GM21447 (cell line): ENCODE measurements at regions not wholly inside any gene's neighbourhood (a gene's known extent, or its start where the extent isn't known, plus 50 kb on each side); places are given as distances from the start of the nearest gene placed in this dataset.

Experiments
- ATAC-seq: cut with Tn5 transposase; IDR thresholded peaks from one replicate; pipeline ENCODE4 v1.9.1; 2021; ENCODE audit not compliant: unreplicated experiment

DNA sequence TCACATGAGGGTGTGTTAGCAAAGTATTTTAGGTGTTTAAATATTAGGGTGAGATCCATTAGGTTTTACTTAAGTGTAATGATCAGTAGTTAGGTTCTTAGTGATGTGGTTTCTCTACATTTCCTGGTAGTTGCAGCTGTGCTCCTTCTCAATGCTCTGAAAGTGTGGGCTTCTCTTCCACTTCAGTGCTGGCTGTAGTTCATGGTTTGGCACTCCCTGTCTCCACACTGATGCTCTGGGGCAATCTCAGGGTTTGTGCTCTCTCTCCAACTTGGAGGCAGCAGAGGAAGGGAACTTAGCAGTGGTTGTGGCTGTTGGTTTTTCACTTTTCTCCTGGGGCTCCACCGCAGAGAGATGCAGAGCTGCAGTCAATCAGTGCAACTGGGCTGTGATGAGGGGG is 507.5 kb downstream of the TMEM232 start:
- ATAC-seq, result no peak

DNA sequence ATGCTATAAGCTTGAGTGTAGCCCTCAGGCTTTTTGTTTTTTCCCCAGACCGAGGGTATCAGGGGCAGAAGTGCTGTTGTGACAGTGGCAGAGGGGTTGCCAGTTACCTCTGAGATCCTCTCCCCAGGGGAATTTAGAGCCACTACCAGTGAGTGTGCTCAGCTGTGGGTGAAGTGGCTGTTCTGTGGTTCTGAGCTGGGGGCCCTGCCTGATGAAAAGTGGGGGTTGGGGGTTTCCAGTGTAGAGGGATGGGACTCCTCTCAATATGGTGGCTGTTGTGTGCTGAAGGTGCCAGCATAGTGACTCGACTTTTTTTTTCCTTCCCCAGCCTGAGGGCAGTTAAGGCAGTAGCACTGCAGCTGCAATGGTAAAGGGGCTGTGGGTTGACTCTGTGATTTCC is 506.7 kb downstream of the TMEM232 start:
- ATAC-seq, result no peak

DNA sequence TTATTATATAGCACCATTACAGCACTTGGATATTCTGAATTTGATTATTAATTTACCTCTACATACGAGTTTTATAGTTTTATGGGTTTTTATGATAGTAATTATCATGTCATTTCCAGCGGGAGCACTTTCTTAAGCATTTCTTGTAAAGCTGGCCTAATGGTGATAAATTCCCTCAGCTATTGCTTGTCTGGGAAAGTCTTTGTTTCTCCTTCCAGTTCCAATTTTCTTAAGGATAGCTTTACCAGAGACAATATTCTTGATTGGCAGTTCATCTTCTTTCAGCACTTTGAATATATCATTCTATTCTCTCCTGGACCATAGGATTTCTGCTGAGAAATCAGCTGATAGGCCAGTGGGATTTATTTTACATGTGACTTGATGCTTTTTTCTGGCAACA is 505.4 kb downstream of the TMEM232 start:
- no peak for ATAC-seq

DNA sequence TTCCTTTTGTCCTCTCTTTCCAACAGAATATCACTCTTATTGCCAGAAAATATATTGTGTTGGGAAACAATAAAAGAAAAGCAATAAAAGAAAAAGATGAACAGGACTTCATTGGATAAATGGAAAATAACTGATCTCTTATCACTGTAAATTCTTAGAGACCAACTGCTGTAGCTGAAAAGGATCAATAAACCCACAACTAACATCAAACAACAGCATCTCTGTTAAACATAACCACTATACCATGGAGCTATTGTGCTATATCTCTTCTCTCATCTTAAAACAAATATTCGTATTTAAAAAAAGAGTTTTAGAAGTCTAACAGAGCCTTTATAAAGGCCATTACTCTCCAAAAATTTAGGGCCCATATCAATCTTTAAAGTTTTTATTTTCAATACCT is 502.4 kb downstream of the TMEM232 start:
- ATAC-seq, result no peak

DNA sequence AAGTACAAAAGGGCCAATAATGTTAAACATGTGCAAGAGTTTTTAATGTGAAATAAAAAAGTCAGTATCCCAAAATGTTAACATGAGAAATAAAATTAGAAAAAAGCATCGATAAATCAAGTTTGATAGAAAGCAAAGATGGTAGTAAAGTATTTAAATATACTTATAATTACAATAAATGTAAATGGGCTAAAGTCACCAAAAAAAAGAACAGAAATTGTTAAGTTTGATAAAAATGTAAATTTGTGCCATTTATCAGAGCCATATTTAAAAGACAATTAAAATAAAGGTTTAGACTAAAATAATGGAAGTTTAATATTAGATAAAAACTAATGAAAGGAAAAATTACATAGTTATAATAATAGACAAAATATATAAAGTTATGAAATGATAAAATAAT is 500.5 kb downstream of the TMEM232 start:
- no peak for ATAC-seq

DNA sequence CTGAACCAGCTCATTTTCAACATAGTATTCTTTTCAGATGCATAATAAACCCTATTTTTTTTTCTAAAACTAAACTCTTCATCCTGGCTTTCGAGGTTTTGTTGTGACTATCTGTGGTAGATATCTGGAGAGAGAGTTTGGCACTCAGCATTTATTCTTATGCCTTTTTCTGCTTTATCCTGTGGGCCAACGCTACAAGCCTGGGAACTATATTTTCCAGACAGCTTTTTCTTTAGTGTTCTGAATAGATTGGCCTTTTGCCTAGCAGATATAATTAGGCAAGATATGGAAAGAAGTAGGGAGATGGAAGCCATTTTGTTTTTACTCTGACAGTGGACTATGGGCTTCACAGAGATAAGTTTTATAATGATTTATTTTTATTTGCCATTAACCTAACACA is 486.7 kb downstream of the TMEM232 start:
- no peak for ATAC-seq

DNA sequence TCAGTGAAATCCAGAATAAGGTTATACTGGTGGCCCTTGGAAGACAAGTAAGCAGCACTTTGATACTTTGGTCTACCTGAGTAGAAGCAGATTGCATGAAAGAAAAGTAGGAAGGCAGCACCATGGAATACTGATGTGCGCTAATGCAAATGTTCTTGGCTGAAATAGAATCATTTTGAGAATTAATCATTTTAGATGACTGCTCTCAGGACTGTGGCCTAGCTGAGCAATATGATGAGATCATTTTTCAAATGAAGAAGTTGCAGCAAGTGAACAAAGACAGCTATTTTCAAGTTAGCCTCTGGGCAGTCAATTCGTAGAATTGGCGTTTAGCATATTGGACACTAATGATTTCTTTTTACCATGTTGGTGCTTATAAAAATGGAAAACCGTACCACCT is 483.5 kb downstream of the TMEM232 start:
- ATAC-seq, result no peak

DNA sequence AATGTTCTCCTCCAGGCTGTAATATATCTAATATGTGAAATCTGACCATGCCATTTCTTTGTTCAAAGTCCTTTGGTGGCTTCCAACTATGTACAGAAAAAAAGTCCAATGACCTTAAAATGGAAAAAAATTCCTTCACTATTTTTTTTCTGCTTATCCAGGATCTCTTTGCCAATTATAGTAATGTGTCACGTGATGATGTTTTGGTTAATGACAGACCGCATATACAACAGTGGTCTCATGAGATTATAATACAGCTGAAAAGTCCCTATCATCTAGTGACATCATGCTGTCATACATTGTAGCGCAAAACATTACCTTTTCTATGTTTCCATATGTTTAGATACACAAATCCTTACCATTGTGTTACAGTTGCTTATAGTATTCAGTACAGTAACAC is 477.6 kb downstream of the TMEM232 start:
- ATAC-seq, result no peak

DNA sequence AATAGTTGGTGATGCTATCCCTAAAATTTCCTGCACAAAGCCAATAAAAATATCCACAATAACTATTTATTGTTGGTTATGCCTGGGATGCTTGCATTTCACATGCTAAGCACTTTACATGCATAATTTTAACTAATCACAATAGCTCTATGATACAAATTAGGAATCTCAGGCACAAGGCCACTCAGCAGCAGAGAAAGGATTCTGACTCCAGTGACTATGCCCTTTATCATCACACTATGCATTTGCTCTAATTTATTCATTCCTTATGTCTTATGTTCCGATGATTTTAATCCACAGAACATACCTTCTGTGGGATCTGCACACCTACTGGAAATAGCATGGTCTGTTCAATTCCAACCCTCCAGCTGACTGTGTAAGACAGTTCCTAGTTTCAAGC is 476.1 kb downstream of the TMEM232 start:
- no peak for ATAC-seq

DNA sequence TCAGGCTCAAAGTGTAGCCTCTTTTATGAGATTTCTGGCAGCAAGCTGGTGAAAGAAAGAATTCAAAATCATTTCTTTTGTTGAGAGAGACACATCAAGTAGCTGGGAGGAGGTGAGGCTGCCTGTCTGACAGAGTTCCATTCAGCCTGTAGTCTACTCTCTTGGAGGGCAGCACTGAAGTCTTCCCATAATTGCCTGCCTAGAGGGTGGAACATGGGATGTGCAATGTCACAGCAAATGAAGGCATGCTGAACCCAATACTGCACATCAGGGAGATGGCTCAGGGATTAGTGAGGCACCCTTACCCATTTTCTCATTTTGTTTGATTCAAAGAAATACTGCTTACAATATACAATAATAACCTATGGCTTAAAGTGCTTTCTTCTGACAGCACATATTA is 475.7 kb downstream of the TMEM232 start:
- ATAC-seq, result no peak

DNA sequence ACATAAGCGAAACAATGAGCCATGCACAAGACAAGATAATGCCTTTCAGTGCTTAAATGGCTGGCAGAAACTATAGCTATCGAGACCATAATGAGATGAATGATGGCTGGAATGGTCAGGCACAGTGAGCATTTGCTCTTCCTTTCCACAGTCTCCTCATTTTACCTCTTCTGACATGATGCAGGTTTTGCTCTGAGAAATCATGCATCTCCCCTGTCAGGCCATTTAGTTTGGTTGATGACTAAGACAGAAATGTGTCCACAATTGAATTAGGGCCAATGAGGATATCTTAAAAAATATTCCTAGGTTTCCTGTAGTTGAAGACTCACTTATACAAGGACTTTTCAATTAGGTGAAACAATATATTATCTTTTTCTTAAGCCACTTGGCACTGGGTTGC is 475.1 kb downstream of the TMEM232 start:
- ATAC-seq, result no peak

DNA sequence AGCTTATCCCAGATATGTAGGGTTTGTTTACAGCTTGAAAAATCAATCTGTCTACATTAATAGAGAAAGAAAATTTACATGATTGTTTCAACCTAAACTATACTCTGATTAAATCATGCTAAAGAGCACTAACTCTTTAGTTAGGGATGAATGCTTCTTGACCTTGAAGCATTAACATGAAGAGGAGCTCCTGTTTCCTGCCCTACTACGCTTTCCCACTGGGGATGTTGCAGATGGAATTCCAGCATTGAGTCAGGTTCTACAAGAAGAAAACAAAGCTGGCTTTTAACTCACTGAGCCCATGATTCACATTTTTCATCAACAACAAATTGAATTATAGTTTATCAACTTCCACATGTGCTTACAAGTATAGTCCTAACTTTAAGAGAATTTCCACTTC is 471.3 kb downstream of the TMEM232 start:
- ATAC-seq, result no peak

DNA sequence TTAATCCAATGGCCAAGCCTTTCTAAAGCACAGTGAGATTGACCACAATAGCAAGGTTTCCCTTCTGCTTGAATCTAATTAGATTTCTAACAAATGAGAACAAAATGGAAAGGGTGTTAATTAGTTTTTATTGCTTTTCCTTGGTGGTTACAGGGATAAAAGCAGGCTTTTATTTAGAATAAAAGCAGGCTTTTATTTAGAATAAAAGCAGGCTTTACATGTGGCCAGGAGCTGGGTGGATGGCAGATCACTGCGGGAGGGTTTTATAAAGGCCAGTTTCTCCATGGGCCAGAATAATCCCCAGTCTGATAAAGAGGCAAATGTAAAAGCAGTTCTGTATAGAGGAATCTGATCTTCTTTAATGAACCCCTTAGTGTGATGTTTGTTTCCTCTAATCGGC is 470.2 kb downstream of the TMEM232 start:
- no peak for ATAC-seq

DNA sequence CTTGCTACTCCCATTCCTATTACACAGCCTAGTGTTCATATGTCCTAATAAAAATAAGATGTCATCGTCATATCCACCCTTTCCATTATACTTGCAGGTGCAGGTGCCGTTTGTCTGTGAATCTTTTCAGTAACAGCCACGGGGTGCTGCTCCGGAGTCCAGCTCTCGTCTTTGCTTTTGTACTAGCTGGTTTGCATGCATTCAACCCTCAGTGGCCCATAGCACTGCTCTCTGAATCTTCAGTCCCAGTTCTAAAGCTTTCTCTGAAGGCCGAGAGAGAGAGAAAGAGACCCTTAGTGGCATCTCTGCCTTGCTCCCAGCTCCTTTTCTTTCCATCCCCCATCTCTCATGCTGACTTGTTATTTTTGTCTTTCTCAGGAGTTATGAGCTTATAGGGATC is 468.5 kb downstream of the TMEM232 start:
- ATAC-seq, result no peak

DNA sequence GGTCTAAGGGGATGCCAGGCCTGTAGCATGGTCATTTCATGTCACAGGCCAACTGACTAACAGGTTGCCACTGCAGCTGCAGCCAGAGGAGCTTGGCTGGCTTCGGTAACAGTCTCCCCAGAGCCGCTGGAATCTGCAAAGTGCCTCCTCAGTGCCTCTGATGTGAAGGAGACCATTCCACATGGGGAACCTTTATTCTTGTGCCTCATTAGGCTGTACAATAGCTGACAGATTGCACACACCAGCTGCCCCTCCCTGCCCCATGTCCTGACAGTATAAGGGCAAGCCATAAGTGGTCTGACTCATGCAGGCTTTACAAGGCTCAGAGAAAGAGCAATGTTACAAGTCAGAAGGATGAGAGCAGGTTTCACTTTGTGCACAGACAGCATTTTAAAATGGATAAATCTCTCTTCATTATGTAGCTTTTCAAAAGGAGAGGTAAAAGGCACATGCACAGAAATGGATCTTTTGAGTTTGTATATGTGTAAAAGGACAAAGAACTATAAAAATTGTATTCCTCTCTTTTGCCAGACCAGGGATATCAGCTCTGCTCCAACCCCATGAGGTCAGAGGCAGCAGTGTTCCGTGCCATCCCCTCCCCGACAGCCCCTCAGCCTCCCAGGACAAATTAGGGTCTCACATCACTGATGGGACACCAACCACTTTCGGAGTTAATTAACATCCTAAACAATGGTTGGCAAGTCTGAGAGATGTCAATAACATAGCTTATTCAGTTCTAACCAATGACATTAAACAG is 467.8 kb downstream of the TMEM232 start:
- no peak for ATAC-seq

DNA sequence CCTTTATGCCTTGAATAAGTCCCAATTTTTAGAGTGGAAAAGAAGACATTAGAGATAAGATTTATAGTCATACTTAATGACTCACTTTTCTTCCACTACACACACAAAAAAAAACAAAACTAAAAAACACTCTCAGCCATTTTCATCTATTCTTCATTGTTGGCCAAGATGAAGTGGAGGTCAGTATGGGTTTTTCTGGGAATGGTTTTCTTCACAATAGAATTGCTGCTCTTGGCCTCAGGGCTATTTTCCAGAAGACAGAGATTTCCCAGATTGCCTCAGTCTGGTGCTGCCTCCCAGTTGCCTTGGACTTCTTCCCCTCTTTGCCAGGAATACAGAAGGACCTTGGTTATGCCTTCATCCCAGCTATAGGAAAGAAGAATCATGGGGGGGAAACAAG is 463.7 kb downstream of the TMEM232 start:
- ATAC-seq, result no peak

DNA sequence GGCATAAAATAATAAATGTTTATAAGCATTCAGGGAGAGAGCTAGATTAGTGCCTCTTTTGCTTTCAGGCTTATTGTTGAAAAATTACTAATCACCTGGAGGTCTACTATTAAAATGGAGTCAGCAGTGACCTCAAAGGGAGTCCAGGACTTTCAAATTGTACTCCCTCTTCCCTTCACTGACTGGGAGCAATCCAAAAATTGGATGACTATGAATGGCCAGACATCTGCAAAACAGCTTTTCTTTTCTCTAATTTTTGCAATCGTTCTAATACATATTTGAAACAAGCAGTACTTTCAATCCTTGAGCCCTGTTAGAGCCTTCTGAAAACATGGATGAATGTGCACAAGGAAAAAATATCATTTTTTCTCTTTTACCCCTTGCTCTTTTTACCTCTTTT is 461.8 kb downstream of the TMEM232 start:
- ATAC-seq, result no peak

DNA sequence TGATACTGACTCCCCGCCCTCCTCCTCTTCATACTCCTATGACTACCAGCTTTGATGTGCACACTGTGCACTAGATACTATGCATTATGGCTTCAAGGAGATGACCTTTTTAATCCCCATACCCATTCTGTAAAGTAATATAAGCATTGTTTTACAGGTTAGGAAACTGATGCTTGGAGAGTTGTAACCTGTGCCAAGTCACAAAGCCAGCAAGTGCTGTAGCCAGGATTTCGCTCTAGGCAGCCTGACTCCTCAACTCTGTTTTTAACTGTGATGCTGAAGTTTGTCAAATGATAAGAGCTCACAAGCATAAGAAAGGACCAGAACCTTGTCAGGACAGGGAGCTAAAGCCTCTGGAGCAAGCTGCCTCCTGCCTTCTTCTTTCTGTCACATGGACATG is 461.3 kb downstream of the TMEM232 start:
- no peak for ATAC-seq

DNA sequence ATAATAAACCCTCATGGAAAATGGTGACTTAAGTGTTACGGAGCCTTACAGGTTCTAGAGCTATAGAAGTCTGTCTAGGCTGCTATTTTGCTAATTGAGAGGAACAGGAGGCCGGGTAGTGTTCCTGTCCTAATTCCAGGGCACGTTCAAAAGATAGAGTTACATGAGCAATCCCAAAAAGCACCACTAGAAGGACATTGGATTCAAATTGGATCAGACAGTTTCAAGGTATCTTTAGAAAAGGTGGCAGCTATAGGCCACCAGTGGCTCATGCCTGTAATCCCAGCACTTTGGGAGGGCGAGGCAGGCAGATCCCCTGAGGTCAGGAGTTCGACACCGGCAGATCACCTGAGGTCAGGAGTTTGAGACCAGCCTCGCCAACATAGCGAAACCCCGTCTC is 458.8 kb downstream of the TMEM232 start:
- no peak for ATAC-seq

DNA sequence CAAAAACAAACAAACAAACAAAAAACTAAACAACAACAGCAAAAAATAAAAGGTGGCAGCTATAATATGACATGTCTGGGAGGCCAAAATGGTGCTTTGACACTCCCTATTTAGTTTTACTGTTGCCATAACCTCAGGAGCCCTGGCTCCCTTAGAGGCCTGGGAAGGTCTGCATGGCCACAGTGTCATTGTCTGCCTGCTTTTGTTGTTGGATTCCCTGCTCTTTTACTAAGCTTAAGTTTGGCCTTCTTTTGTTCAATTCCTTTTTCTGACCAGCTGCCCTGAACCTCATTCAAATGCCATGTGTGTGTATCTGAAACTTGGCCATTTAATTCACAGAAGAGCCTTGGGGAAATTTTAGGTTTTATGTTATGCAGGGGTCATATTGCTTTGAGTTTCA is 458.2 kb downstream of the TMEM232 start:
- ATAC-seq, result no peak

DNA sequence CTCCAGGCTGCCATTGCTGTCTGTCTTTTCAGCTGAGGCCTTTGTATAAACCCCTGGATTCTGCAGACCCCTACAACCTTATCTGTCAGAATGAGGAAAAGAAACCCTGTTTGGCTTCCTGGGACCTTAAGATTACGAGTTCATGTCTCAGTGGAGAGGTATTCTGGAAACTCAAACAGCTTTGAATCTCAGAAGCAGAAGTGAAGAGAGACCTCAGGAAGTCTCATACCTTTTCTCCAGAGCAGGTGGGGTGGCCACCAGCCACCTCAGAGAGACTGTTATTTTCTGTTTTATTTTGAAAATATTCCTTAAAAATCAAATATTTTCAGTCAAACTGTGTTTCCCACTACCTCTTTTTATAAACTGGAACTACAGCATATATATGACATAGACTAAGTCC is 457.5 kb downstream of the TMEM232 start:
- ATAC-seq, result no peak

DNA sequence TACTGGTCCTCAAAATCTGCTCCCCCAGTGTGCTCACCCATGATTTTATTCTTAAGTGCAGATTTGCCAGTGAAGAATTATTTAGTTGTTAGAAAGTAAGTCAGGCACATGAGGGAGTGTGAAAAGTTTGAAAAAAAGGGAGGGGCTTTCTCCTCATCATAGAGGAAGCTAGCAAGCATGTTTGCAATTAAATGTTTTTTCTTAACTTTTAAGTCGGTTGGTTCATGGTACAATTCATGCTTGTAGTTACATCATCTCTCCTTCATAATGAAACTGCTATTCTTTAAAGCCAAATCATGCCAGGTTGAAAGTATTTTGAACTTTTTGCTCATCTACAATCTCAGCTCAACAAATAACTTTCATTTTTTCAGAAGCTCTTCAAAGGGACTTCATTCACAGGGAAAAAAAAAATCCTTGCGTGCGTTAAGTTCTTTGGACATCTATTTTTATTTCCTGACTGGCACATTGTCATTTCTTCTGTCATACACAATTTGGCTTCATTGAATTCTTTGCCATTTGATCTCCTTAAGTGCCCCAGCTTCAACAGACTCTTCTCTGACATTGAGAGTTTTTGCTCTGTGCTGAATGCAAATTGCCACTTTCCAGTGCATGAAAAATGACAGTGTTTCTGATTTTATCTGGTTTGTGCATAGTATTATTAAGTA is 456.9 kb downstream of the TMEM232 start:
- ATAC-seq, result no peak

DNA sequence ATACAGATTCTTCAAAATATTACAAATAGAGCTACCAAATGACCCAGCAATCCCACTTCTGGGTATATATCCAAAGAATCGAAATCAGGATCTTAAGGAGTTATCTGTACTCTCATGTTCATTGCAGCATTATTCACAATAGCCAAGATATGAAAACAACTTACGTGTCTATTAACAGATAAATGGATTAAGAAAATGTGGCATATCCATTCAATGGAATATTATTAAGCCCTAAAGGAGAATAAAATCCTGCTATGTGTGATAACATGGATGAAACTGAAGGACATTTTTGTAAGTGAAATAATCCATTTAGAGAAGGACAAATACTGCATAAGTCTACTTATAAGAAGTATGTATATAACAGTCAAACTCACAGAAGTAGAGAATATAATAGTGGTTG is 450.6 kb downstream of the TMEM232 start:
- no peak for ATAC-seq
